ENCODE measurements at regions not wholly inside any gene's neighbourhood (a gene's known extent, or its start where the extent isn't known, plus 50 kb on each side); places are given as distances from the start of the nearest gene placed in this dataset.

GRCh38 chr9:73011956-73012355, 59.1 kb upstream of the ALDH1A1 start:
- ATAC-seq (no peak), DNase-seq (no peak)

- ATAC-seq (no peak), DNase-seq (no peak)
Observed at GRCh38 chr9:73011181-73011750, 58.4 kb upstream of the ALDH1A1 start.

GRCh38 chr9:73009649-73010288, 56.9 kb upstream of the ALDH1A1 start:
- DNase-seq (no peak), ATAC-seq (no peak)

GRCh38 chr9:73007966-73008672, 55.3 kb upstream of the ALDH1A1 start:
- no peak for DNase-seq
- ATAC-seq: no peak

- ATAC-seq (no peak), DNase-seq (no peak)
Observed at GRCh38 chr9:73006986-73007385, 54.1 kb upstream of the ALDH1A1 start.
